ENCODE measurements at regions not wholly inside any gene's neighbourhood (a gene's known extent, or its start where the extent isn't known, plus 50 kb on each side); places are given as distances from the start of the nearest gene placed in this dataset.

- H3K79me2 ChIP-seq = no peaks in the 10 kb centered on the region
- no peak overlapping the region for H3K4me2 ChIP-seq
- no peak overlapping the region for H2AFZ ChIP-seq
Measured at GRCh38 chr6:22921828-22922227, 352.5 kb downstream of the HDGFL1 start.

GRCh38 chr6:22925304-22925835, 356.0 kb downstream of the HDGFL1 start:
- WGBS (ENCODE audit: low lambda C conversion rate, missing lambda C conversion rate) = 40% methylated on average over 2 of the region's 2 CpGs
- no peak for DNase-seq (ENCODE audit: low spot score)
- no peaks in the 10 kb centered on the region for H3K9me2 ChIP-seq (replicated peaks; ENCODE audit: insufficient read depth)
- H3K36me3 ChIP-seq (replicated peaks; ENCODE audit: insufficient read depth, low read depth) = no peaks in the 10 kb centered on the region
- no peak overlapping the region for H2AFZ ChIP-seq
- H3K4me1 ChIP-seq (ENCODE audit: insufficient read depth) = peaks cover 7% of the 10 kb centered on the region
- no peak overlapping the region for H3K27ac ChIP-seq
- no peaks in the 10 kb centered on the region for H3K9me3 ChIP-seq (ENCODE audit: low read depth)
- no peaks in the 10 kb centered on the region for H3K79me2 ChIP-seq
- H3K4me3 ChIP-seq = no peak overlapping the region
- H3K4me2 ChIP-seq = no peak overlapping the region
- no peaks in the 10 kb centered on the region for H4K20me1 ChIP-seq (ENCODE audit: insufficient read depth, poor library complexity, severe bottlenecking)
- no peak for TF ChIP-seq EZH2 (IDR thresholded peaks at IDR 0.05; ENCODE audit: borderline replicate concordance)
- no peak for TF ChIP-seq CTCF (IDR thresholded peaks at IDR 0.05; ENCODE audit: poor library complexity)
- TF ChIP-seq EZH2phosphoT487 (IDR thresholded peaks at IDR 0.05; ENCODE audit: low read depth, severe bottlenecking, unreplicated experiment) = no peak
- H3K27me3 ChIP-seq = no peaks in the 10 kb centered on the region

More at GRCh38 chr6:22921828-22922227, 352.5 kb downstream of the HDGFL1 start:
- 58% methylated on average over 2 of the region's 2 CpGs for WGBS (ENCODE audit: low lambda C conversion rate, missing lambda C conversion rate)
- Histone ChIP-seq H3K4me1 (ENCODE audit: insufficient read depth) (peaks cover 13% of the 10 kb centered on the region), H4K20me1 (ENCODE audit: insufficient read depth, poor library complexity, severe bottlenecking) (no peaks in the 10 kb centered on the region), H3K27ac (no peak overlapping the region), H3K4me3 (no peak overlapping the region), H3K36me3 (replicated peaks; ENCODE audit: insufficient read depth, low read depth) (no peaks in the 10 kb centered on the region), H3K27me3 (no peaks in the 10 kb centered on the region), H3K9me3 (ENCODE audit: low read depth) (no peaks in the 10 kb centered on the region), H3K9me2 (replicated peaks; ENCODE audit: insufficient read depth) (no peaks in the 10 kb centered on the region)
- no peak for DNase-seq (ENCODE audit: low spot score)
- no peak for TF ChIP-seq CTCF (IDR thresholded peaks at IDR 0.05; ENCODE audit: poor library complexity)
- no peak for TF ChIP-seq EZH2phosphoT487 (IDR thresholded peaks at IDR 0.05; ENCODE audit: low read depth, severe bottlenecking, unreplicated experiment)
- no peak for TF ChIP-seq EZH2 (IDR thresholded peaks at IDR 0.05; ENCODE audit: borderline replicate concordance)

GRCh38 chr6:22925920-22926789, 356.8 kb downstream of the HDGFL1 start:
- Histone ChIP-seq H3K27me3 (no peaks in the 10 kb centered on the region), H3K4me2 (no peak overlapping the region), H3K4me1 (ENCODE audit: insufficient read depth) (peaks cover 7% of the 10 kb centered on the region), H3K27ac (no peak overlapping the region), H4K20me1 (ENCODE audit: insufficient read depth, poor library complexity, severe bottlenecking) (no peaks in the 10 kb centered on the region), H3K36me3 (replicated peaks; ENCODE audit: insufficient read depth, low read depth) (no peaks in the 10 kb centered on the region), H3K9me3 (ENCODE audit: low read depth) (no peaks in the 10 kb centered on the region), H3K79me2 (no peaks in the 10 kb centered on the region), H3K9me2 (replicated peaks; ENCODE audit: insufficient read depth) (no peaks in the 10 kb centered on the region), H3K4me3 (no peak overlapping the region), H2AFZ (no peak overlapping the region)
- DNase-seq (ENCODE audit: low spot score) = no peak
- TF ChIP-seq EZH2phosphoT487 (IDR thresholded peaks at IDR 0.05; ENCODE audit: low read depth, severe bottlenecking, unreplicated experiment) (no peak), CTCF (IDR thresholded peaks at IDR 0.05; ENCODE audit: poor library complexity) (no peak), EZH2 (IDR thresholded peaks at IDR 0.05; ENCODE audit: borderline replicate concordance) (no peak)
- WGBS (ENCODE audit: low lambda C conversion rate, missing lambda C conversion rate) = 44% methylated on average over 4 of the region's 4 CpGs
